ENCODE measurements at regions not wholly inside any gene's neighbourhood (a gene's known extent, or its start where the extent isn't known, plus 50 kb on each side); places are given as distances from the start of the nearest gene placed in this dataset.

GRCh38 chr4:124913237-124913636, 200.7 kb upstream of the ANKRD50 start:
- TF ChIP-seq CTCF (IDR thresholded peaks at IDR 0.05) (no peak), POLR2A (IDR thresholded peaks at IDR 0.05) (no peak)

All from lower leg skin (tissue), 3 donors.